Stimulated activated CD8-positive, alpha-beta memory T cell treated with anti-CD3 and anti-CD28 coated beads, Interleukin-12 subunit alpha, Interleukin-12 subunit beta, amount 100 ng/mL, for 24 hours (primary cell): ENCODE measurements at regions not wholly inside any gene's neighbourhood (a gene's known extent, or its start where the extent isn't known, plus 50 kb on each side); places are given as distances from the start of the nearest gene placed in this dataset.
"Not testable (repeated sequence)": the region's sequence is repeated elsewhere in the genome, so short reads cannot be mapped to it uniquely, and the experiment has no call there.

Experiments
- DNase-seq: peaks from one replicate; pipeline ENCODE4 v3.0.0-alpha.2; 2020; ENCODE audit errors: extremely low read depth

DNA sequence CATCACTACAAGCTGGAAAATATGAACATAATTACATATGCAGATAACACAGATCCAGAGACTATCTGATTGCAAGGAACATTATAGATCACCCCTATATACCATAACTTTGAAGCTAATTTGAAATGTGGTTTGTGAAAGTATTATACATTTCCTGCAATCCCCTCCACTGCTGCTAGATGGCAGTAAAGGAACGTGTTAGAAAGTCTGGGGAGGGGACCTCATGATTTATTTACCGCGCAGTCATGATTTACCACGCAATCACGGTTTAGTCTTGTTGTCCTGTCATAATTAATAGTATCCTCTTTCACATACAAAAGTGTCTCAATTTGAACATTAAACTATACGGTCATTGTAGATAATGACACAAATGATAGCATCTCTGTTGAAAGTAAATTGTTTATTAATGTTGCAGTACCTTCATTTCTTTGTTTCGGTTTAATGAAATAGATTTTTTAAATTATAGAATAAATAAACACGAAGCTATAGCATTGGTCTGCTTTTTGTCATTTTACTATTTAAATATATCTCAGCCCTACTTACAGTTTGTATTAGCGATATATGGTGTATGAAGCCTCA is 145.3 kb upstream of the PRSS1 start:
- no peak for DNase-seq

DNA sequence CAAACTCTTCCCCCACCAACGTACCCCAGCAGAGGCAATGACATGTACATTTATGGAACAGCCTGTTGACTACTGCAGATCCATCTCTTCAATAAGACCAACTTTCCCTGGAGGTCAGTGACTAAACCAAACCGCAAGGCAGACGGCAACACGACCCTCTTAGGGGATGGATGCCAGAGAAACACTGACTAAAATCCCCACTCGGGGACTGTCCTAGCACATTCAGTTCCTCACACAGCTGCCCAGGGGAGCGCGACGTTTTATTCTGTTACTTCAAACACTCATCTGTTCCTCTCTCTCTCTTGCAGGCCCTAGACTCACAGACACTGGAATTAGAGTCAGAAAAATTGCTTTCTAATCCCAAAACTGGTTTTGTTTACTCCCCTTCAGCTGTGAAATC is 146.5 kb upstream of the PRSS1 start:
- DNase-seq = no peak

DNA sequence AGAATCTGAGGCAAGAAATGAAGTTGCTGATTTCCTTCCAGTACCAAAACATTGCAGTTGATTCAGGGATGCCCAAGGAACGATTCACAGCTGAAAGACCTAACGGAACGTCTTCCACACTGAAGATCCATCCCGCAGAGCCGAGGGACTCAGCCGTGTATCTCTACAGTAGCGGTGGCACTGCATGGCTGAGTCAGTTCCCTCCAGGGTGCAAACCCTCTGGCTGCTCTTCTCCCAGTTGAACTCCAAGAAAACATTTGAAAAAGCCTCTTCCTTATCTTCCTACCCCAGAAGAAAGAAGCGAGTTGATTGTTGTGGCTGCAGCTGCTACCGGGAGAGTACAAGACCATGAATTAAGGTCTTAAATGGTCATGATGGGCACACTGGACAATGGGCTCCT is 147.1 kb upstream of the PRSS1 start:
- no peak for DNase-seq

DNA sequence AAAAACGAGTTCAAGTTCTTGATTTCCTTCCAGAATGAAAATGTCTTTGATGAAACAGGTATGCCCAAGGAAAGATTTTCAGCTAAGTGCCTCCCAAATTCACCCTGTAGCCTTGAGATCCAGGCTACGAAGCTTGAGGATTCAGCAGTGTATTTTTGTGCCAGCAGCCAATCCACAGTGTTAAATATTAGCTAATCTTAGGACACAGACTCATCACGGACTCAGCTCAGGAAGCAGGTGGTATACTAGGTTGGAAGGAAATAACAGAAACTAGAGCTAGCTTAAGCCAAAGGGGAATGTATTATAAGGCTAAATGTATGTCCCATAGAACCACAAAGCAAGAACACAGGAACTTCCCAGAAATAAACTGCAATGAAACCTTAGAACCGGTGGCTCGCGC is 151.0 kb upstream of the PRSS1 start:
- no peak for DNase-seq

DNA sequence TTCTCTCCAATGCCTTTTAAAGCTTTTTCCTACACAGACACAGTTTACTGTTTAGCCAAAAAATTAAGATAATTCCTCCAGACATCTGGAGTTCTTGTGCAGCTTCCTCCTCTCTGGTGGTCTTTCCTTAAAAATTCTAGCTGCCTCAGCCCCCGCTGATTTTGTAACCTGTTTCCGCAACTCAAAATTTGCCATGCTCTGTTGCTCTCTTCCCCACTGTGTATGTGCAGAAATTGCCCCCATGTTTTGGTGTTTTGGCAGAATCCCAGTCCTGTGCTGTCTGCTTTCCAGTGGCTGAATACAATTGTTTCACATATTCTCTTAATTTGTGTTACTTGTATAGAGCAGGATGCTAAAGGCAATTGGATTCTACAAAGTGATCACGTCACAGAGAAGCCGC is 151.7 kb upstream of the PRSS1 start:
- no peak for DNase-seq

DNA sequence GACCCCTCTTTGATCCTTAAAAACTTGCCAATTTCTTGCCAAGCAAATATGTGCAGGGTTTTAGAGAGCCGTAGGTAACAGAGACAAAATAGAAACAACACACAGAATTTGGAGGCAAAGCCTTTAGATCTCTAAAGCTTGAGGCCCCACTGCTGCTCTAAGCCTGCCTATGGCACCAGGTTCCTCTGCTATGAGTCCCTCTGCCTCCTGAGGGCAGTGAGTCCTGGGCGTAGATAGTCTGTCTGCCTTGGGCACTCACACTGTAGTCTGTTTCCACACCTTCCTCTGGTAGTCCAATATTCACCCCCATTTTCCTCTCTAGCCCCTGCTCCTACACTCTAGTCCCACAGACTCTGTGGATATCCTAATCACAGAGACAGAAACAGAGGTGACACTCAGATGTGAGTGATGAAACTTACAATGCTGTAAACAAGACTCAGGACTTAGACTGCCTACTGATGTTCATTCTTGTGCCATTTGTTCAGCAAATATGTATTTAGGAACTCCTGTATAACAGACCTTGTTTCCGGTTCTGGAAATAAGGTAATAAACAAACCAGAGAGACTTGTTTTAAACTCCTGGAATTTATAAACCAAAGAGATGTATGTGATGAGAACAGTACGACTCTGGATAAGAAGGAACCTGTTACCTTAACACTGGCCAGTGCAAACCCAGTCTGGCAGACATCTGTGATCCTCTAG is 153.3 kb upstream of the PRSS1 start:
- DNase-seq = no peak

DNA sequence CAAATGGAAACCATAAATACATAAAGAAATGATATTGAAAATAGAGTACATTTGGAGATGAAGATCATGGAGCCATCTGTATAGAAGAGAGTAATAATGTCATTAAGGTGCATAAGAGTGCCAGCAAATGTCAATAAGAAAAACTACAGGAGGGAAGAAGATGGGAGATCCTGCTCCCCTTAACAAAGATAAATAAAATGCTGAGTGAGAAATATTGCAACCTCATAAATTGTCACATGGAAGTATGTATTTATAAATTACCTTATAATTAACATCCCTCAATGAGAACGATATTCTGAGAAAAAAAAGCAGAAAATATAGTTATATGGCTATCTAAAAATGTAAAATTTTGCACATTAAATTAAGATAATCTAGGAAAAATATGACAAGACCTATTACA is 155.2 kb upstream of the PRSS1 start:
- no peak for DNase-seq

DNA sequence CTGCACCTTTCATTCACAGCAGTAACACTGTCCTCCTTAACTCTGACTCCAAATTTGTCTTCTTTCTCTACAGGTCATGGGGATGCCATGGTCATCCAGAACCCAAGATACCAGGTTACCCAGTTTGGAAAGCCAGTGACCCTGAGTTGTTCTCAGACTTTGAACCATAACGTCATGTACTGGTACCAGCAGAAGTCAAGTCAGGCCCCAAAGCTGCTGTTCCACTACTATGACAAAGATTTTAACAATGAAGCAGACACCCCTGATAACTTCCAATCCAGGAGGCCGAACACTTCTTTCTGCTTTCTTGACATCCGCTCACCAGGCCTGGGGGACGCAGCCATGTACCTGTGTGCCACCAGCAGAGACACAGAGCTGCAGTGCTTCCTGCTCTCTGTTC is 156.2 kb upstream of the PRSS1 start:
- DNase-seq = no peak

DNA sequence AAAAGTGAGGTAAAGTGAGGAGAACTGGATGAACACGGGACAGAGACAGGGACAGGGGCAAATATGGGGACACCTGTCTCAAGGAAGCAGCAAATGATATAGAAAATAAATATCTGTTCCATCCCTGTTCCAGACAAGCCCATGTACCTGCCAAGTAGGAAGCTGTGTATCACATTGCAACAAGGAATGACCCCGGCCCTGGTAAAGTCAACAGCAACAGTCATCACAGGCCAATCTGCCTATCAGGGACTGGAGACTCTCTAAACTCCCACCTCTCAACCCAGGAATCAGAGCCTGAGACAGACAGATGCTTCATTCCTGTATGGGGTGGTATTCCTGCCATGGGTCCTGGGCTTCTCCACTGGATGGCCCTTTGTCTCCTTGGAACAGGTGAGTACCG is 156.6 kb upstream of the PRSS1 start:
- DNase-seq = no peak

DNA sequence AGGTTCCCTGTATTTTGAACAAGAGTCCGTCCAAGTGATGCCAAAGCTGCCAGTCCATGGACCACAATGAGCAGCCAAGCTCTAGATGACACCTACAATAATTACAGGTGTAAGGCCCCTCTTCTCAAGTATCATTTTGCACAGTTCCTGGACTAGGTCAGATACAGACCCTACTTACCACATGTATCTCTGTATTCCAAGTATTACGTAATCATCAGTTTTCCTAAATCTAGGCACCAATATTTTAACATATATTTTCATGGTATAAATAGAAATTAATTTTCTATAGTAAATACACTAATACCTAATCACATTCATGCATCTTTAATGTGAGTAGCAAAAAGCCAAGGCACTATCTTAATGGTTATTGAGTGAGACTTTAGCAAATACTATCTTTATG is 157.0 kb upstream of the PRSS1 start:
- DNase-seq = no peak

DNA sequence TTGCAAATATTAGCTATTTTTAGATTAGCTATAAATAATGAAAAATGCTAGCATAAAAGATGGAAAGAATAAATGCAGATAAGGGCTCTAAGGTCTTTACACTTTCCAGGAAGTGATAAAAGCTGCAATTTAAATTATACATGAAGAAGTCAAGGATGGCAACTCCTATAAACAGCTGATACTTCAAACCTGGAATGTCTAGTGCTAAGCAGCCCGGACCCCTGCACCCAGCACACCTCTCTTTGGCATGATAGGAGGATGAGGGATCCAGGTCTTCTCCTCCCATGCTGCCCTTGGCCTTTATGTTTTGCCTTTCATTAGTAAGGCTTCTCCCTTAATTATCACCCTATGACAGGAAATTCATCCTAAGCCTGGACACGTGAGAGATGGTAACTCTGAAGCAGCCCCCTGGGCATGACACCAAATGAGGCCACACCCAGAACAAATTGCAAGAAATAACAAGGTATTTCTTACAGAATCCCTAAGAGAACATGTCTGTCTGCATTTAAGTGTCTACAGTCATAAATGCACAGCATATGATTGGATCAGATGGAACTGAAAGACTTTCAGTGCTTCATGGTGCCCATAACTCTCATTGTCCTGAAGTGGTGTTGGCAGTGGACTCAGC is 158.3 kb upstream of the PRSS1 start:
- DNase-seq = no peak

DNA sequence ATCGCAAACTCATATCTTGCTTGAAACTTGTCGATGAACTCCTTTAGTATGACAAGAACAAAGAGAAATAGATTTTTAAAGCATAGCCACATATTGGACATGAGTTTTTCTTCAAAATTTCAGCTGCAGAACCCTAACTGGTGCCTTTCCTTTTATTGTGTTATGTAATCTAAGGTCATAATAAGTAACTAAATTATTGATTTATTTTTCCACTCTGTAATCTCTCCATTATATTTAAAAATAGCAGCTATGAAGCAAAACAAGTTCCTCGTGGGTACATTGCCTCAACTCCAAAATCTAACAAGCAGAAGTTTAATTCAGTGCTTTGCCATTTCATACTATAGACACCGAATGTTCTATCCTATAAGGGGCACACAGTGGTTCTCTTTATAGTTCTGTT is 159.2 kb upstream of the PRSS1 start:
- no peak for DNase-seq

DNA sequence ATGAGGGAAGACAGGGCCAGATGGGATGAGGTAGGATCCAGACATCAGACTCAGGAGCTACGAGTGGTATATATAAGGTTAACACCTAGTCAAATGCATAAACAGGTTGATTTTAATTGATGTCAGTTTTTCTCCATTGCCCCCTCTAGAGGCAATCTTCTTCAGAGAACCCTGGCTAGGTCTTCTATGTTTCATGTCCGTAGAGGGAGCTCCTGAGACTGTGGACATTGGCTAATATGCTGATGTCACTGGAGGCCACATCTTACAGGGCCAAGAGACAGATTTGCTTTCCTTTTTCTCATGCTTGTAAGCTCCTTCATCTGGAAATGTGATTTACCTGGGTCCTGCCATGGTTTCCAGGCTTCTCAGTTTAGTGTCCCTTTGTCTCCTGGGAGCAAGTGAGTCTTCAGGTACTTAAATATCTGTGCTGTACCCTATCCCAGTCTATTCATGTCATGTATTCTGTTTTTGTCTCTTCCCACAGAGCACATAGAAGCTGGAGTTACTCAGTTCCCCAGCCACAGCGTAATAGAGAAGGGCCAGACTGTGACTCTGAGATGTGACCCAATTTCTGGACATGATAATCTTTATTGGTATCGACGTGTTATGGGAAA is 161.6 kb upstream of the PRSS1 start:
- no peak for DNase-seq

DNA sequence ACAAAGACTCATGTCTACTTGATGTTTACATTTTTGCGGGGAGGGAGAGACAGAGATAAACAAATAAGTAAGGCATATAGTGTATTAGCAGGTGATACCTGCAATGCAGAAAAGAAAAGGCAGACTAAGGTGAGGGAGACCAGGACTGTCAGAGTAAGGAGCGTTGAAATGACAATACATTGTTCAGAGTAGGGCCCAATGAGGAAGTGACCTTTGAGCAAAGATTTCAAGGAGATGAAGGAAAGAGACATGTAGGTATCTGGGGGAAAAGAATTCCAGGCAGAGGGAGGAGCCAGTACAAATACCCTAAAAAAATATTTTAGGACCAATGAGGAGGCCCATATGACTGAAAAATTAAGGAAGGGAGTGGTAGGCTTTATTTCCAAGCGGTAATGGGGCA is 162.7 kb upstream of the PRSS1 start:
- no peak for DNase-seq

DNA sequence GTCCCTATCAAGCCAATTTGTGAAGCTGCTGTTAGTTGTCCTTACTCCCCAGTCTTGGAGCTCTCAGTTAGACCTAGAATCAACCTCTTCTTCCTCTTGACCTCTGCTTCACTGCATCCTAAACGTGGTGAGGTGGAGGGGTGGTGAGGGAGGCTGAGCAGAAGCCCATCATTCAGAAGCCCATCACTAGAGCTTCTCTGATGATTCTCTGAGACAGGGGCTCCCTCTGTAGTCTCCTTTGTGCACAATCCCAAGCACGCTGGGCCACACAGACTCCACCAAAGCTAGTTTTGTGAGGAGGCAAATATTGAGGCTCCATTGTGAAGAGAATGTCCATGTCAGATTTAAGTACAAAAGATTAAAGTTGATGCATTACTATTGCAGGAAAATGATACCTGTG is 163.8 kb upstream of the PRSS1 start:
- DNase-seq = no peak

DNA sequence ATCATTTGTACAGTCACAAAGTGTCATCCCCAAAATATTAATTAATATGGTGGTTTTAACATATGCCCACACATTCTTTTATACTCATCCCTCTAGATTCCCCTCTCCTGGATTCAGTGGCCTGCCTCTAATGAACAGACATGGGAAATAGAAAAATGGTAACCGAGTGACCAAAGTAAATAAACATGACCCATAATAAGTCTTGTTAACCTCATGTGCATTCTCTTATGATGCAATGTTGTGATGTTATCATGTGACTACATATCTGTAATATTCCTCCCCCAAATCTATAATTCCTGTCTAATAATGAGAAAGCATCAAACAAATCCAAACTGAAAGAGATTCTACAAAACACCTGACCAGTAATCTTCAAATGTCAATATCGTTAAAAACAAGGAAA is 164.5 kb upstream of the PRSS1 start:
- no peak for DNase-seq

DNA sequence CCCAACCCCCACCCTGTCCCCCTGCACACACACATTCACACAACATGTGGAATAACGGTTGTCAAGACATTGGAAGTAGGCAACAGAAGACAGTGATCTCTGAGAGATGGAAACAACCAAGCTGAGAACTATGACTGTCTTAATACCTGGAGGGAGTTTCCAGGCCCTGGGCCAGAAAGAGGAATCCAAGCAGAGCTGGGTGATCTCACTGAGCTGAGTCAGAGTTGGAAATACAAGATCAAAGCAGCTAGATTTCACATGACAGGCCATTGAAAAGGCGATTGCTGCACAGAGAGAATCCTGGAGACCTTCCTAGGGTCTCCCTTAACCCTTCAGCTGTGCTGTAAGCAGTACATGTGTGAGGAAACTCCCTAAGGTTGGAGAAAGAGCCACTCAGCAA is 165.8 kb upstream of the PRSS1 start:
- no peak for DNase-seq

DNA sequence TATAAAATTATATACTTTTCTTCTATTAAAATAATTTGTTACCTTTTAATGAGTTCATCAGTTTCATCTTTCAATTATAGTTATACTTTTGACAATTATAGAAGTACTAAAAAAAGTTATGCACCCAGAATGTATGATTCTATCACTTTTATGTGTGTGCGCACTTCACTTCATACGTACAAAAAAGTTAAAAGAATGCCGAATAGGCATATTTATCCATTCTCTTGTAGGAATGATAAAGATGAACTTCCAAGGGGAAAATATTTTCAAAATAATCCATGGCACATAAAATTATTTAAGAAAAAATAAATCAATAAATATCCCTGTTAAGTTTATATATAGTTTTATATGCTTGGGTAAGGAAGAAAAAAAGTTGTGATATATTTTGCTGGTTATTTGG is 166.9 kb upstream of the PRSS1 start:
- DNase-seq = no peak

DNA sequence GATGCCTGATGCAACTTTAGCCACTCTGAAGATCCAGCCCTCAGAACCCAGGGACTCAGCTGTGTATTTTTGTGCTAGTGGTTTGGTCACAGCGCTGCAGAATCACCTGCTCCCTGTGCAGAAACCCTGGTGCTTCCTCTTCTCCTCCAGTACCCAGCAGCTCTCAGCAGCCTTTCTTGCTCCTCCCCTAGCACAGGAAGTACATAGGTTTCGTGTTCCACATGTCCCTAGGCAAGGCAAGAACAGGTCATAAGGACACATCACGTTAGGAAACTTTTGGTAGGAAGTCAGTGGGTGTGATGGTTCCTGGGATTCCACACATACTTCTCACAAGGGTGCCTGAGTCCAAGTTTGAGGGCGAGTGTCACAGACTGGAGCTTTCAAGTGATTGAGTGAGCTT is 167.9 kb upstream of the PRSS1 start:
- DNase-seq = no peak

DNA sequence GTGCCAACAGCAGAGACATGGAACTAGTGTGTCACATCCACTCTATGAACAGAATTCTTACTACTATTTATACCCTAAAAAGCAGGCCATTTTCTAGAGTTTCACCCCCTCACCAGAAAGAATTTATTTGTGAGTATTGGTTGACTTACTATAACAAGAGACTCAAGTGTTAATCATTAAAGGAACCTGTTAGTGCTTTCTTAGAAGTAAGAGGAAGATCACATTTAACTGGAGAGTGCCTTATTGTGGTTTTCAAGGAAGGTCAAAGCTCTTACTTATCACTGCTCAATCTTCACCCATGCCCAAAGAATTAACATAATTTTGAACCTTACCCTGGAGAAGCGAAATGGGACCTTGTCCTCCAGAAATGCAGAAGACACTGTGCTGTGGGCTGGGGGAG is 169.3 kb upstream of the PRSS1 start:
- no peak for DNase-seq

DNA sequence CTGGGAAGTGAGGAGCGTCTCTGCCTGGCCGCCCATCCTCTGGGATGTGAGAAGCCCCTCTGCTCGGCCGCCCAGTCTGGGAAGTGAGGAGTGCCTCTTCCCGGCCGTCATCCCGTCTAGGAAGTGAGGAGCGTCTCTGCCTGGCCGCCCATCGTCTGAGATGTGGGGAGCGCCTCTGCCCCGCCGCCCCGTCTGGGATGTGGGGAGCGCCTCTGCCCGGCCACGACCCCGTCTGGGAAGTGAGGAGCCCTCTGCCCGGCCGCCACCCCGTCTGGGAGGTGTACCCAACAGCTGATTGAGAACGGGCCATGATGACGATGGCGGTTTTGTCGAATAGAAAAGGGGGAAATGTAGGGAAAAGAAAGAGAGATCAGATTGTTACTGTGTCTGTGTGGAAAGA is 173.9 kb upstream of the PRSS1 start:
- DNase-seq = not testable (repeated sequence)

DNA sequence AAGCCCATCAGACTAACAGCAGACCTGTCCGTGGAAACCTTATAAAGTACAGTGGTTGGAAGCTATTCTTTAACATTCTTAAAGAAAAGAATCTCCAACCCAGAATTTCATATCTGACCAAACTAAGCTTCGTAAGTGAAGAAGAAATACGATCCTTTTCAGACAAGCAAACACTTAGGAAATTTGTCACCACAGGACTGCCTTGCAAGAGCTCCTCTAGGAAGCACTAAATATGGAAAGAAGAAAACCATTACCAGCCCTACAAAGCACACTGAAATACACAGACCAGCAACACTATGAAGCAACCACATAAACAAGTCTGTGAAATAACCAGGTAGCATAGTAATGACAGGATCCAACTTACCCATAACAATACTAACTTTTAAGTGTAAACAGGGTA is 177.7 kb upstream of the PRSS1 start:
- no peak for DNase-seq

DNA sequence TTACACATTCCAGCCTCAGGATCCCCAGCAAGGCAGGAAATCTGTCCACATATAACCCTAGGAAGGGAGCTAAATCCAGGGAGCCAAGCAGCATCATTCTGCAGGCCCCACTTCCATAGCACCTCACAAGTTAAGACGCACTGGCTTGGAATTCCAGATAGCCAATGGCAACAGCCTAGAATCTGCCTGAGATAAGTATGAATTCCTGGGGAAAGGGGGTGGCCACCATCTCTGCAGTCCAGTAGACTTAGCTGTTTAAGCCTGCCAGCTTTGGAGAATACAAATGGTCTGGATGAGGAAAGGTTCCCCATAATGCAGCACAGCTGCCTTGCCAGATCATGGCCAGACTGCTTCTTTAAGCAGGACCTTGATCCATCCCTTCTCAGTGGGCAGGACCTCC is 179.4 kb upstream of the PRSS1 start:
- DNase-seq = no peak
